Nephron progenitor cell (in vitro differentiated cells): ENCODE measurements at regions not wholly inside any gene's neighbourhood (a gene's known extent, or its start where the extent isn't known, plus 50 kb on each side); places are given as distances from the start of the nearest gene placed in this dataset.

Experiments
- DNase-seq: peaks from one replicate; pipeline ENCODE4 v3.0.0; 2021
- H3K27ac Mint-ChIP-seq: 2 replicates; pipeline ENCODE4 v1.8.0; 2021; ENCODE audit warnings: mild to moderate bottlenecking, moderate library complexity, mixed read lengths
- H3K27me3 Mint-ChIP-seq: 2 replicates; pipeline ENCODE4 v1.8.0; 2021; ENCODE audit warnings: mild to moderate bottlenecking, low read depth, mixed read lengths; ENCODE audit not compliant: poor library complexity
- H3K36me3 Mint-ChIP-seq: 2 replicates; pipeline ENCODE4 v1.8.0; 2021; ENCODE audit warnings: low read depth, mixed read lengths
- H3K4me1 Mint-ChIP-seq: 2 replicates; pipeline ENCODE4 v1.8.0; 2021; ENCODE audit warnings: mixed read lengths
- H3K4me3 Mint-ChIP-seq: 2 replicates; pipeline ENCODE4 v1.8.0; 2021; ENCODE audit warnings: mild to moderate bottlenecking, moderate library complexity, mixed read lengths
- H3K9me3 Mint-ChIP-seq: 2 replicates; pipeline ENCODE4 v1.8.0; 2021; ENCODE audit warnings: mild to moderate bottlenecking, moderate library complexity, mixed read lengths
- CTCF ChIP-seq: fragments of 200-600 bp; sonication (generic); IDR thresholded peaks from 2 replicates; pipeline ENCODE4 v1.5.0; 2021; ENCODE audit warnings: antibody characterized with exemption

GRCh38 chr18:44548291-44549221 lies 132.1 kb upstream of the SETBP1 start:
- Mint-ChIP-seq H3K4me3 (no peak overlapping the region), H3K27ac (no peak overlapping the region), H3K27me3 (no peaks in the 10 kb centered on the region), H3K36me3 (no peaks in the 10 kb centered on the region), H3K4me1 (peaks cover 7% of the 10 kb centered on the region), H3K9me3 (no peaks in the 10 kb centered on the region)
- TF ChIP-seq CTCF = no peak
- no peak for DNase-seq

- Mint-ChIP-seq H3K27ac (no peak overlapping the region), H3K36me3 (no peaks in the 10 kb centered on the region), H3K9me3 (no peaks in the 10 kb centered on the region), H3K4me1 (peaks cover 14% of the 10 kb centered on the region), H3K27me3 (no peaks in the 10 kb centered on the region), H3K4me3 (no peak overlapping the region)
- no peak for DNase-seq
- no peak for TF ChIP-seq CTCF
Measured at GRCh38 chr18:44552706-44553105, 128.0 kb upstream of the SETBP1 start.

GRCh38 chr18:44556296-44556695 lies 124.4 kb upstream of the SETBP1 start:
- H3K36me3 Mint-ChIP-seq = no peaks in the 10 kb centered on the region
- no peak for DNase-seq
- no peak overlapping the region for H3K4me3 Mint-ChIP-seq
- no peak for TF ChIP-seq CTCF
- H3K27ac Mint-ChIP-seq = no peak overlapping the region
- H3K4me1 Mint-ChIP-seq = peaks cover 14% of the 10 kb centered on the region
- peaks cover 3% of the 10 kb centered on the region for H3K27me3 Mint-ChIP-seq
- no peaks in the 10 kb centered on the region for H3K9me3 Mint-ChIP-seq

- Mint-ChIP-seq H3K36me3 (no peaks in the 10 kb centered on the region), H3K27ac (no peak overlapping the region)
Measured at GRCh38 chr18:44557616-44558151, 123.0 kb upstream of the SETBP1 start.

DNA sequence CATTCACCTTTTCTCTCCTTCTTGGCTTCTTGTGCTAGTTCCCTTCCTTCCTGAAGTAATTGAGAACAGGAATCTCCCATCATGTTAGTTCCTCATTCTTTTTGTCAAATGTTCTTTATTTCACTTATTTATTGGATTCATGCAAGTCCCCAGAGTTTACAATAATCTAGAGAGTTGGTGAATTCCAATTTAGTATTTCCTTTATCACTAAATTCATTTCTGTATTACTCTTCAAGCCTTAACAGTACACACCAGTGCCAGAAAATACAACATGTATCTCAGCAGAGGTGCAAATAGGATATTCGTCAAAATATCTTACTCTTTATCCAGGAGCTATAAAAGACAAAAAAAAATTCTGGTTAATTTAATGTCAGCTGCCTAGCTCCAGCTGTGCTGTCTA lies 121.9 kb upstream of the SETBP1 start:
- no peak overlapping the region for H3K27ac Mint-ChIP-seq
- no peak for DNase-seq
- no peaks in the 10 kb centered on the region for H3K9me3 Mint-ChIP-seq
- H3K27me3 Mint-ChIP-seq = peaks cover 3% of the 10 kb centered on the region
- peaks cover 7% of the 10 kb centered on the region for H3K4me1 Mint-ChIP-seq
- TF ChIP-seq CTCF = no peak
- H3K4me3 Mint-ChIP-seq = no peak overlapping the region
- H3K36me3 Mint-ChIP-seq = no peaks in the 10 kb centered on the region

More at GRCh38 chr18:44557616-44558151, 123.0 kb upstream of the SETBP1 start:
- H3K4me3 Mint-ChIP-seq = no peak overlapping the region
- DNase-seq = no peak
- TF ChIP-seq CTCF = no peak
- no peaks in the 10 kb centered on the region for H3K9me3 Mint-ChIP-seq
- peaks cover 3% of the 10 kb centered on the region for H3K27me3 Mint-ChIP-seq
- peaks cover 9% of the 10 kb centered on the region for H3K4me1 Mint-ChIP-seq
